H1 (cell line): ENCODE measurements at regions not wholly inside any gene's neighbourhood (a gene's known extent, or its start where the extent isn't known, plus 50 kb on each side); places are given as distances from the start of the nearest gene placed in this dataset.

ENCODE experiments used
- CTCF ChIA-PET: fragments of 300-600 bp; sonication (Branson Sonifier 250); formaldehyde crosslinking; loops from one replicate; lab custom pipeline; 2021; ENCODE audit not compliant: partially characterized antibody; lab: Charles Lee
- POLR2A ChIA-PET: fragments of 300-600 bp; sonication (Branson Sonifier 250); formaldehyde crosslinking; loops from one replicate; lab custom pipeline; 2021; ENCODE audit warnings: inconsistent platforms; ENCODE audit not compliant: partially characterized antibody; lab: Charles Lee
- DNase-seq, 2 experiments: peaks; one replicate each; pipeline versions ENCODE4 v3.0.0 to v3.0.0-alpha.2; 2010 to 2022; ENCODE audit warnings: low spot score in 2 of 2, low read depth in 1 of 2, mixed read lengths in 1 of 2
- FAIRE-seq: peaks from 2 replicates; lab custom pipeline; 2011; peaks lifted over from hg19 to GRCh38; lab: Jason Lieb, UNC
- H2AFZ ChIP-seq: 2 replicates; pipeline ENCODE4 v1.8.1; 2012; ENCODE audit warnings: low read length, inconsistent platforms
- H2AK5ac ChIP-seq: 2 replicates; pipeline ENCODE4 v1.6.1; 2013; ENCODE audit warnings: low read depth, low read length
- H2BK120ac ChIP-seq: replicated peaks from 2 replicates; pipeline ENCODE3; 2013; ENCODE audit warnings: low read depth, low read length, inconsistent platforms
- H2BK12ac ChIP-seq: 2 replicates; pipeline ENCODE4 v1.6.1; 2013; ENCODE audit warnings: low read depth, low read length
- H2BK15ac ChIP-seq: 2 replicates; pipeline ENCODE4 v1.6.1; 2013; ENCODE audit warnings: low read length
- H2BK20ac ChIP-seq: 2 replicates; pipeline ENCODE4 v1.6.1; 2013; ENCODE audit warnings: low read length
- H2BK5ac ChIP-seq: 2 replicates; pipeline ENCODE4 v1.6.1; 2013; ENCODE audit warnings: low read depth, low read length
- H3K14ac ChIP-seq: 2 replicates; pipeline ENCODE4 v1.6.1; 2013; ENCODE audit warnings: inconsistent platforms; ENCODE audit not compliant: insufficient read length
- H3K18ac ChIP-seq: 2 replicates; pipeline ENCODE4 v1.6.1; 2013; ENCODE audit warnings: low read length; ENCODE audit errors: extremely low read depth
- H3K23ac ChIP-seq: 2 replicates; pipeline ENCODE4 v1.6.1; 2013; ENCODE audit warnings: inconsistent platforms; ENCODE audit not compliant: insufficient read length
- H3K23me2 ChIP-seq: 2 replicates; pipeline ENCODE4 v1.6.1; 2013; ENCODE audit warnings: low read depth, low read length
- H3K27ac ChIP-seq: 2 replicates; pipeline ENCODE4 v1.6.1; 2011; ENCODE audit warnings: low read depth, low read length, inconsistent platforms
- H3K27me3 ChIP-seq, 4 experiments: replicated peaks in 1 of 4; 1 replicate in 1 of 4; 2 replicates in 3 of 4; pipeline versions ENCODE4 v1.6.1 to v1.8.1; 2011 to 2013; ENCODE audit warnings: low read length in 3 of 4, mild to moderate bottlenecking in 3 of 4, inconsistent platforms in 2 of 4, mixed read lengths in 2 of 4, moderate library complexity in 1 of 4; ENCODE audit not compliant: control insufficient read depth in 3 of 4, insufficient read depth in 3 of 4; ENCODE audit errors: extremely low read depth in 1 of 4
- H3K36me3 ChIP-seq, 4 experiments: 2 replicates each; pipeline versions ENCODE4 v1.6.1 to v1.8.1; 2011 to 2013; ENCODE audit warnings: mild to moderate bottlenecking in 4 of 4, low read length in 3 of 4, moderate library complexity in 2 of 4, control low read depth in 1 of 4, inconsistent platforms in 1 of 4; ENCODE audit not compliant: insufficient read depth in 4 of 4, control insufficient read depth in 2 of 4
- H3K4ac ChIP-seq: replicated peaks from 2 replicates; pipeline ENCODE3; 2013; ENCODE audit warnings: low read length, low read depth, mixed read lengths, inconsistent platforms; ENCODE audit not compliant: insufficient read length
- H3K4me1 ChIP-seq, 4 experiments: replicated peaks in 1 of 4; 1 replicate in 1 of 4; 2 replicates in 3 of 4; pipeline versions ENCODE4 v1.6.1 to v1.8.1; 2011 to 2013; ENCODE audit warnings: low read length in 3 of 4, inconsistent platforms in 2 of 4, mixed read lengths in 1 of 4; ENCODE audit not compliant: insufficient read depth in 4 of 4, control insufficient read depth in 3 of 4
- H3K4me2 ChIP-seq, 2 experiments: 2 replicates each; pipeline versions ENCODE4 v1.6.1 to v1.8.1; 2011 to 2013; ENCODE audit warnings: low read depth in 2 of 2, low read length in 2 of 2, control low read depth in 1 of 2, inconsistent platforms in 1 of 2, mild to moderate bottlenecking in 1 of 2; ENCODE audit not compliant: insufficient read depth in 1 of 2
- H3K4me3 ChIP-seq, 4 experiments: fragments of 200-600, 300-600 bp in 1 of 4; sonication (generic), shearing (Covaris generic), sonication (Bioruptor Twin) in 1 of 4; 2 replicates each; pipeline versions ENCODE4 v1.5.1 to v1.8.1; 2011 to 2016; ENCODE audit warnings: low read length in 4 of 4, low read depth in 3 of 4, control low read depth in 2 of 4, inconsistent platforms in 2 of 4, mild to moderate bottlenecking in 2 of 4, mixed read lengths in 1 of 4, moderate library complexity in 1 of 4; ENCODE audit not compliant: insufficient read depth in 2 of 4; ENCODE audit errors: extremely low read depth in 1 of 4
- H3K56ac ChIP-seq: replicated peaks from 2 replicates; pipeline ENCODE3; 2013; ENCODE audit warnings: low read depth, mild to moderate bottlenecking, mixed read lengths, low read length, inconsistent platforms; ENCODE audit not compliant: insufficient read length
- H3K79me1 ChIP-seq: 2 replicates; pipeline ENCODE4 v1.6.1; 2013; ENCODE audit warnings: low read depth, low read length, control low read depth
- H3K79me2 ChIP-seq, 2 experiments: 2 replicates each; pipeline versions ENCODE4 v1.6.1 to v1.8.1; 2012 to 2013; ENCODE audit warnings: low read length in 2 of 2, mild to moderate bottlenecking in 2 of 2, inconsistent platforms in 1 of 2; ENCODE audit not compliant: insufficient read depth in 2 of 2, control insufficient read depth in 1 of 2
- H3K9ac ChIP-seq, 4 experiments: replicated peaks in 1 of 4; 1 replicate in 1 of 4; 2 replicates in 3 of 4; pipeline versions ENCODE4 v1.6.1 to v1.8.1; 2011 to 2013; ENCODE audit warnings: low read depth in 3 of 4, low read length in 3 of 4, control low read depth in 2 of 4, mild to moderate bottlenecking in 2 of 4, moderate library complexity in 2 of 4, inconsistent platforms in 1 of 4; ENCODE audit errors: extremely low read depth in 1 of 4
- H3K9me3 ChIP-seq, 2 experiments: 2 replicates each; pipeline versions ENCODE4 v1.6.1 to v1.8.1; 2012 to 2013; ENCODE audit warnings: mild to moderate bottlenecking in 2 of 2, moderate library complexity in 2 of 2, control low read depth in 1 of 2, inconsistent platforms in 1 of 2, low read depth in 1 of 2, low read length in 1 of 2, mixed read lengths in 1 of 2; ENCODE audit not compliant: insufficient read depth in 2 of 2
- H4K20me1 ChIP-seq, 2 experiments: replicated peaks in 1 of 2; 2 replicates each; pipeline versions ENCODE3 to v1.8.1; 2011 to 2013; ENCODE audit warnings: inconsistent platforms in 2 of 2, low read length in 2 of 2, mild to moderate bottlenecking in 1 of 2; ENCODE audit not compliant: insufficient read depth in 2 of 2, control insufficient read depth in 1 of 2
- H4K5ac ChIP-seq: 2 replicates; pipeline ENCODE4 v1.6.1; 2013; ENCODE audit warnings: low read length, low read depth, mixed read lengths, inconsistent platforms; ENCODE audit not compliant: insufficient read length
- H4K8ac ChIP-seq: 2 replicates; pipeline ENCODE4 v1.8.0; 2013; ENCODE audit warnings: mild to moderate bottlenecking, moderate library complexity, low read length, inconsistent platforms; ENCODE audit not compliant: insufficient read depth; ENCODE audit errors: extremely low read depth
- H4K91ac ChIP-seq: replicated peaks from 2 replicates; pipeline ENCODE3; 2013; ENCODE audit warnings: low read length, mixed read lengths, inconsistent platforms; ENCODE audit not compliant: insufficient read length
- ASH2L ChIP-seq: fragments of 200-600, 300-600 bp; sonication (generic); IDR thresholded peaks from one replicate; pipeline ENCODE4 v1.7.1; 2017; ENCODE audit warnings: low read length
- BCL11A ChIP-seq, 2 experiments: IDR thresholded peaks; one replicate each; pipeline ENCODE4 v1.6.1; 2011; ENCODE audit warnings: low read depth in 2 of 2, low read length in 2 of 2, mild to moderate bottlenecking in 2 of 2
- CBX8 ChIP-seq: fragments of 300-800, 300-1000 bp; sonication (generic); IDR thresholded peaks from 2 replicates; pipeline ENCODE4 v1.7.1; 2016; ENCODE audit warnings: low read depth, low read length, borderline replicate concordance
- E2F6 ChIP-seq: IDR thresholded peaks from 2 replicates; pipeline ENCODE4 v1.6.1; 2012; ENCODE audit warnings: inconsistent platforms
- JUND ChIP-seq: IDR thresholded peaks from 2 replicates; pipeline ENCODE4 v1.6.1; 2011; ENCODE audit warnings: mild to moderate bottlenecking, improper control_type of control experiment, low read length
- PHF8 ChIP-seq: fragments of 200-600 bp; sonication (generic); conservative IDR thresholded peaks from 2 replicates; pipeline ENCODE4 v1.7.1; 2012; ENCODE audit warnings: low read depth, mild to moderate bottlenecking, inconsistent platforms, low read length, moderate library complexity
- POLR2AphosphoS5 ChIP-seq: IDR thresholded peaks from 2 replicates; pipeline ENCODE4 v1.6.1; 2011; ENCODE audit warnings: low read depth, low read length
- SIN3A ChIP-seq, 2 experiments: IDR thresholded peaks in 1 of 2; conservative IDR thresholded peaks in 1 of 2; 2 replicates each; pipeline ENCODE4 v1.6.1; 2011 to 2012; ENCODE audit warnings: low read length in 2 of 2, improper control_type of control experiment in 1 of 2, low read depth in 1 of 2, mild to moderate bottlenecking in 1 of 2
- SP4 ChIP-seq: IDR thresholded peaks from 2 replicates; pipeline ENCODE4 v1.6.1; 2012; ENCODE audit warnings: low read length, inconsistent platforms
- YY1 ChIP-seq: IDR thresholded peaks from 2 replicates; pipeline ENCODE4 v1.6.1; 2011; ENCODE audit warnings: low read depth, mild to moderate bottlenecking, low read length
- ZNF274 ChIP-seq: IDR thresholded peaks from 2 replicates; pipeline ENCODE4 v1.7.0; 2012; ENCODE audit warnings: low read length, borderline replicate concordance; ENCODE audit errors: extremely low read depth
- WGBS, 2 experiments: shearing (Covaris generic) in 1 of 2; methylation state at CpG; one replicate each; pipeline versions ENCODE4 v1.1.6 to v1.1.7; 2013 to 2015; ENCODE audit warnings: low lambda C conversion rate in 2 of 2, mixed read lengths in 2 of 2, inconsistent platforms in 1 of 2, low coverage in 1 of 2, missing lambda C conversion rate in 1 of 2; ENCODE audit not compliant: insufficient replicate concordance in 2 of 2, insufficient coverage in 1 of 2, insufficient read length in 1 of 2; ENCODE audit errors: extremely low coverage in 1 of 2, missing lambda C conversion rate in 1 of 2; 5-methylcytosine and 5-hydroxymethylcytosine counted together
- TF ChIP-seq, protein P1 (sequence below): IDR thresholded peaks from 2 replicates; pipeline ENCODE4 v1.6.1; 2011; ENCODE audit warnings: low read depth, mild to moderate bottlenecking, low read length; ENCODE audit not compliant: insufficient read depth

DNA sequence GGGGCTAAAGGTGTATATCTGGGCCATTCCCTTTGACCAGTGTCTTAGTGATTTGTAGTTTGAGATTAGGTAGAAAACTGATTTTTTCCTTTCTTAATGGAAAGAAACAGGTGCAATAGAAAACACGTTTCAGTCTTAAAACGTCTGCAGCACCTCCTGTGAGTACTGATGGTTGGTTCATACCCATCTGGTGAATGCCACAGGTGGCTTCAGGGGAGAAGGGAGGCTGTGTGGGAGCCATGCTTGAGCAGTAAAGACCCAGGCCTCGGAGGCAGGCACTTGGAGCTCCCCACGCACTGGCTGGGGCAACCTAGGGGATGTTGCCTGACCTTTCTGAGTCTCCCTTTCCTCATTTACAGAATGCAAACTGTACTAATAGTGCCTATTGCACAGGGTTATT, 171.5 kb upstream of the GRB10 start:
- Histone ChIP-seq H4K20me1 (peaks cover 0 to 3% of the 10 kb centered on the region in 2 experiments), H3K23me2 (0 out of 2 replicates have a peak, but pooled peaks cover 2% of the 10 kb centered on the region), H2AFZ (no peak overlapping the region), H4K8ac (no peak overlapping the region), H3K23ac (no peak overlapping the region), H2BK12ac (no peak overlapping the region), H3K4ac (no peak overlapping the region), H3K4me3 (no peak overlapping the region), H3K9ac (no peak overlapping the region), H3K27ac (no peak overlapping the region), H2AK5ac (no peak overlapping the region), H3K9me3 (no peaks in the 10 kb centered on the region; a peak in 1 of 4 replicates), H2BK120ac (no peak overlapping the region), H3K79me1 (no peaks in the 10 kb centered on the region), H2BK5ac (no peak overlapping the region), H3K4me1 (peaks cover 0 to 2% (median 0%) of the 10 kb centered on the region in 4 experiments; a peak in 1 of 7 replicates), H2BK15ac (no peak overlapping the region)
- POLR2A ChIA-PET, result interaction anchor here (1.2 kb wide), 1 partner anchor 9 kb away, joined by 5 read pairs; no protein-coding TSS in a partner anchor
- CTCF ChIA-PET, result interaction anchor here (0.7 to 2.0 kb wide), 4 partner anchors 10 to 342 kb away, joined by 3 to 7 read pairs (median 4); no protein-coding TSS in a partner anchor
- DNase-seq, result no peak
- FAIRE-seq, result no peak
- TF ChIP-seq JUND (no peak), E2F6 (no peak), POLR2AphosphoS5 (no peak), ZNF274 (no peak), ASH2L (no peak), SIN3A (conservative IDR thresholded peaks at IDR 0.05 in 1 of 2, IDR thresholded peaks at IDR 0.05 in 1 of 2; ENCODE audit: low read depth in 1 of 2, low read length in 2 of 2) (no peak), CBX8 (no peak), PHF8 (no peak), SP4 (no peak), BCL11A (IDR thresholded peaks at IDR 0.05; ENCODE audit: low read depth in 2 of 2, low read length in 2 of 2) (no peak), YY1 (no peak)
- TF ChIP-seq, protein P1, sequence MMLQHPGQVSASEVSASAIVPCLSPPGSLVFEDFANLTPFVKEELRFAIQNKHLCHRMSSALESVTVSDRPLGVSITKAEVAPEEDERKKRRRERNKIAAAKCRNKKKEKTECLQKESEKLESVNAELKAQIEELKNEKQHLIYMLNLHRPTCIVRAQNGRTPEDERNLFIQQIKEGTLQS, result no peak
- TF ChIP-seq, all 59 proteins: peak for 0
- Histone ChIP-seq H3K18ac (no peak overlapping the region), H3K36me3 (no peaks in the 10 kb centered on the region), H3K4me2 (no peak overlapping the region), H4K5ac (no peak overlapping the region), H3K56ac (no peak overlapping the region), H3K14ac (no peak overlapping the region), H4K91ac (no peak overlapping the region), H3K27me3 (peaks cover 20 to 63% (median 53%) of the 10 kb centered on the region in 4 experiments), H2BK20ac (no peak overlapping the region), H3K79me2 (no peaks in the 10 kb centered on the region)
- WGBS, 2 experiments, result 82% methylated on average over 4 of the region's 4 CpGs; no CpG with 5 or more reads in 1 of the 2 experiments
